Superior temporal gyrus (tissue), 1 donor: ENCODE measurements at regions not wholly inside any gene's neighbourhood (a gene's known extent, or its start where the extent isn't known, plus 50 kb on each side); places are given as distances from the start of the nearest gene placed in this dataset.
"Not testable (repeated sequence)": the region's sequence is repeated elsewhere in the genome, so short reads cannot be mapped to it uniquely, and the experiment has no call there.

Experiments used
- DNase-seq: peaks from one replicate; pipeline ENCODE4 v3.0.0-alpha.2; 2016; ENCODE audit errors: extremely low spot score

DNA sequence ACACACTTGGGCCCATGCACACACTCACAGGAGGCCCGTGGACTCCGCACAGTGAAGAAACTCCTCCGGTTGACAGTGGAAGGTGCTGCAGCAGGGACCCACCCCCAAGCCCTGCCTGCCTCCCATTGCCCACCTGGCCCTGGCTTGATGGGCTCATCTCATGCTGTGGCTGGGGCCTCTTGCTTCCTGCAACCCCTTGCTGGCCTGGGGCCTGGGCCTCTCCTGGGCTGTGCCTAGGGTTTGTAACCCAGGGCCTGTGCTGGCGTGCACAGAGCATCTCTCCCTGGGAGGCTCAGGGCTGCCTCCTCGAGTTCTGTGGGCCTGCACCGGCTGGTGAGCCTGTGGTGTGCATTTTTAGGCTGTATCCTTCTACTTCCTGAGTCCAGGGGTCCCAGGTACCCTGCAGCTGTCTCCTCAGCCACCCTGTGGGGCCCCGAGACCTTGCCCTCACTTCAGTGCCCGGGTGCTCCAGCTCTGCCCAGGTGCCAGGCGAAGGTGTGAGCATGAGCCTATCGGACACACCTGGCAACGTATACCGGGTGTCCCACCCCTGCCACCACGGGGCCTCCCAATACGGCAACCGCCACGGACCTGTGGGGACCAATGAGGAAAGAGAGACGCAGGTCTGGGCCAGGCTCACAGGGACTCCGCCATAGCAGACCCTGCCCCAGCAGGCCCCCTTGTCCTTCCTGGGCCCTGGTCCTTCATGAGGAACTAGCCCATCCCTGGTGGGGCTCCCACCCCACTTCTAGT is 158.3 kb upstream of the POTEB2 start:
- DNase-seq, result not testable (repeated sequence)

GRCh38 chr15:21018176-21018575 is 152.1 kb upstream of the POTEB2 start:
- DNase-seq, result not testable (repeated sequence)

DNA sequence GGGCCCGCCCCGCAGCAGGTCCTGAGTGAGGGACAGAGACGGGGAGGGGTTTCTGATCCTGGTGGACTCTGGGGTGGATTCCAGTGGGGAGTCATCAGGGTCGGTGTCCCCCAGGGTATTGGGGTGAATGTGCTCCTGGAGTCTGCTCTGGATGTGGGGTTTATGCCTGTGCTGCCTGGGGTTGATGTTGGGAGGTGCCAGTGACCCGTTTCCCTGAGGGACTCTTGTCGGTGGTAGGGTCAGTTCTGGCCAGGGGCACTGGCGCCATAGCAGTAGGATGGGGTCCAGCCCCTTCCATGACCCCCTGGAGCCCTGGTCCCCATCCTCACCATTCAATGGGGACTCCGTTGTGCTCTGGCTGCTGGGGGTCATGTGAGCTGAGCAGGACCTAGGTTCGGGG is 151.2 kb upstream of the POTEB2 start:
- not testable (repeated sequence) for DNase-seq

- DNase-seq, result not testable (repeated sequence)
Observed at GRCh38 chr15:21016589-21016988, 150.5 kb upstream of the POTEB2 start.

GRCh38 chr15:21015171-21015570 is 149.1 kb upstream of the POTEB2 start:
- DNase-seq, result not testable (repeated sequence)

DNA sequence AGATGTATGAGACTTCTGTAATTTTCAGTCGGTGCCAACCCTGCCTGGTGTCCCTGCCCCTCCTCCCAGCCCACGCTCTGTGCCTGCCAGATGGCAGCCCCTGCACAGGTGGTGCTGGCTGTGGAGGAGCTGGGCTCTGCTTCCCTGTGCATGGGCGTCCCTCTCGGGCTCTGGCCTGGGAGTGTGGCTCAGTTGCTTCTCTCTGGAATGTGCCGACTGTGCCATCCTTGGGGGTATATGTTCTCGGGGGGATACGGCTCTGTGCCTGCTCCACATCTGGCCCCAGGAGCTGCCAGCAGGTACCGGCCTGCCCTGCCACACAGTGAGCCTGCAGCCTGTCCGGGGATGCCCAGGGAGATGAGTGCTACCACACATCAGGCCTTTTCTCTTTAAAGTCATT is 147.2 kb upstream of the POTEB2 start:
- not testable (repeated sequence) for DNase-seq

DNA sequence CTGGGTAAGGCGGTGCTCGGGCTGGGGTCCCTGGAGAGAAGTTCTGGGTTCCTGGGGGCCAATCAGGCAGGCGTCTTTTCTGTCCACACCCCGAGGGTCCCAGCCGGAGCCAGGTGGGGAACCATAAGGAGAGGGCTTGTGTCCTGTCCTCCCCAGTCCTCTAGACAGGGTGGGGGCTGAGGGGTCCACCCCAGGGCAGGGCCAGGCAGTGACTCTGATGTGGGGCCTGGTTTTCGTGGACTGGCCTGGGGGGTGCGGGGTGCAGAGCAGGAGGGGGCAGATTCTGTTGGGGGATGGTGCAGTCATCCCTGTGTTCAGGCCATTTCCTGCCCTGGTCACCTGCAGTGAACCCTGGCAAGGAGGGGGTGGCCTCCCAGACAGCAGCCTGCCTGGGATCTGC is 143.5 kb upstream of the POTEB2 start:
- DNase-seq, result not testable (repeated sequence)

GRCh38 chr15:21003459-21003858 is 137.3 kb upstream of the POTEB2 start:
- not testable (repeated sequence) for DNase-seq

DNA sequence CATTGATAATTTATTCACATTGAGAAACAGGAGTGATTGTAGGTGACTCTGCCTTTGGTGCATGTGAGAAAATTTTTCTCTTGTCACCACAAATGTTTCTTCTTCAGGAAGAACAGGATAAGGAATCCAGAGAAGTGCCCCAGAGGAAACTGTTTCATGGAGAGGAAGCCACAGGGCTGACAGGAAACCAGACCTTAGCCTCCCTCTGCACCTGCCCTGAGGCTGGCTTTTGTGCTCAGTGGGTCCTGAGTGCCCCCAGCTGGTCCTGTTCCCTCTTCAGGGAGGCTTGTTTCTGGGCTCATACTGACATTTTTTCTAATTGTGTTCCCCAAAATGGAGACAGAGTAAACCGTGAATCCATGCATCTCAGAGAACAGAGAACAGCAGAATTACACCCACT is 135.8 kb upstream of the POTEB2 start:
- DNase-seq, result not testable (repeated sequence)

GRCh38 chr15:20991691-20992090 is 125.6 kb upstream of the POTEB2 start:
- DNase-seq, result not testable (repeated sequence)

DNA sequence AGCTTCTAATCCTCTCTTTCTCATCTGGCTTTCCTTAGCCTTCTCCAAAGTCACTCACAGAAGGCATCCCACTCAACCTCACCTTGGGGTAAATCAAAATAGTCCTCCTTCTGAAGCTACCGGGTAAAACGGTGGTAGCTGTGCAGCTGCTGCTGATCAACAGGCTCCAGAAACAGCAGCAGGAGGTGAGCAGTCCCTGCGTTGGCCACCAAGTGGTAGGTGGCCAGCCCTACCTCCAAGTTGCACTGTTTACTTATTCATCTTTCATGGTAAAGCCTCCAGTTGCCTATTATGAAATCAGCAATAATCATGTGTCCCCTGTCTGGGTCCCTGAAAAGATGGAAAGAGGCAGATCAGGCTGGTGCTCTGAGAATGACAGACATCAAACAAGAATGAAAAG is 125.1 kb upstream of the POTEB2 start:
- DNase-seq, result not testable (repeated sequence)

DNA sequence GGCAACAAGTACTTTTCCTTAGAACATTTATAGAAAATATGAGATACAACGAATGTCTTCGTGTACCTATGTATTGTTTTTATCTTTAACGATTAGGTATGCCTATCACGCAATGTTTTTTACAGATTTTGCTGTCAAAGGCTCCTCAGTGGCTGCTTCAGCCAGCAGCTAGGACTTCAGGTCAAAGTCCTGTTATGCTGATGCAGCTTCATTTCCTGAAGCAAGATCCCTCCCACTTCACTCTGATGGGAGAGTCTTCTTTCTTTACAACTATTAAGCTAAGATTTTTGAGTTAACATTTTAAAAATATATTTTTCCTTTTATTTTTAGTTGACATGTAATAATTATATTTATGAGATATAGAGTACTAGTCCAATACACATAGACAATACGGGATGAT is 120.7 kb upstream of the POTEB2 start:
- not testable (repeated sequence) for DNase-seq

DNA sequence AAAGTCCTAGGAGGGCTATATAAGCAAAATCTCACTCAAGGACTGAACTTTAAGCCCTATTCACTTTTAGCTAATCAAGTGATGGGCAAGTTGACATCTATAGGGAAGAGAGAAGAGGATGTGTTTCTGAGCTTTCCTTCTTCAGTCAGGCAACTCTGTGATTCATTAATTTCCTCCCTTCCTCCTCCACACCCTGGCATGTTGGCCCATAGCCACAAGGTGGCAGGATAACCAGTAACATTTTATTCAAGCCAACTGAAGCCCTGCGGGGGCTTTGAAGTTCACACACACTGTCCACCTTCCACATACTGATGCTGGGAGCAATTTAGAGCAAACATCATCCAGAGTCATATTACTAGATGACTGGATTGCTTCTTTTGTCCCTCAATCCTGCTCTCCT is 111.9 kb upstream of the POTEB2 start:
- DNase-seq, result not testable (repeated sequence)

- not testable (repeated sequence) for DNase-seq
Observed at GRCh38 chr15:20972762-20973161, 106.6 kb upstream of the POTEB2 start.

DNA sequence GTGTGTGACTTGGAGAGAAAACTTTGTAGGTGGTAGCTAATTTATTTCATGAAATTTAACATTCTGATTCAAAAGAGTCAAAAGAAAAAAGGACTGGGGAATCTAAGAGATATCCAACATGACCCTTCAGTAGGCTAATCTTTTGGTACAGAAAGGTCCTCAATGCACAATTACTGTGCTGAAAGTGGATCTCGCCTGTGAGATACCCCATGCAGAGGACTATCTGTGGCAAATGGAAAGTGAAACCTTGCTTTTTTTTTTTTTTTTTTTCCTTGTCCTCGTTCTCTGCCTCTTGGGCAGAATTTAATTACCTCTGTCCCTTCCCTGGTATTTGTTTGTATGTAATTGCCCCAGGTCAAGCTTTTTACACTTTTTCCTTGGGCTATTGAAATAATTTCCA is 93.2 kb upstream of the POTEB2 start:
- not testable (repeated sequence) for DNase-seq

- not testable (repeated sequence) for DNase-seq
Observed at GRCh38 chr15:20929322-20929721, 63.2 kb upstream of the POTEB2 start.
